GM10266 (cell line): ENCODE measurements at regions not wholly inside any gene's neighbourhood (a gene's known extent, or its start where the extent isn't known, plus 50 kb on each side); places are given as distances from the start of the nearest gene placed in this dataset.

ENCODE experiments used
- DNase-seq: peaks from one replicate; pipeline ENCODE4 v3.0.0; 2012; ENCODE audit errors: extremely low spot score
- CTCF ChIP-seq: IDR thresholded peaks from 2 replicates; pipeline ENCODE4 v1.5.1; 2012; ENCODE audit warnings: mild to moderate bottlenecking, low read depth; ENCODE audit not compliant: control insufficient read depth, insufficient read depth; ENCODE audit errors: missing control alignments

- TF ChIP-seq CTCF = no peak
- DNase-seq = no peak
These were observed 62.4 kb upstream of the ATP8A1 start for GRCh38 chr4:42719257-42719656.

DNA sequence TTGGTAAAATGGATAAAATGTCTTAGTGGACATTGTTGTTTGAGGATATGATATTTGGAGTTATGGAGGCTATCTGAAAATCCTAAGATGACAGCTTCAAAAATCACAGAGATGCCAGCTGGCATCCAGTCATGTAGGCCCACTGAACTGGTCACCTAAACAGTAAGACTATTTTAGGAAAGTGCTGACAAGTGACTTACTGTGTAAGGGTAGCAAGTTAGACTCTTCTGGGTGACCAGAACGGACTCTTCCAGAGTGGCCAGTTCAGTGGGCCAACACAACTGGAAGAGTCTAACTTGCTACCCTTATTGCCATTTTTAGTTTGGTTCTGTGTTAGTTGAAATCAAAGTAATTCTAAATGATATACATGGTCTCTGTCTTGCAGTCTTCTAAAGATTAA is 61.4 kb upstream of the ATP8A1 start:
- no peak for DNase-seq
- TF ChIP-seq CTCF = no peak

- no peak for DNase-seq
- TF ChIP-seq CTCF = no peak
These were observed 60.1 kb upstream of the ATP8A1 start for GRCh38 chr4:42716996-42717395.

DNA sequence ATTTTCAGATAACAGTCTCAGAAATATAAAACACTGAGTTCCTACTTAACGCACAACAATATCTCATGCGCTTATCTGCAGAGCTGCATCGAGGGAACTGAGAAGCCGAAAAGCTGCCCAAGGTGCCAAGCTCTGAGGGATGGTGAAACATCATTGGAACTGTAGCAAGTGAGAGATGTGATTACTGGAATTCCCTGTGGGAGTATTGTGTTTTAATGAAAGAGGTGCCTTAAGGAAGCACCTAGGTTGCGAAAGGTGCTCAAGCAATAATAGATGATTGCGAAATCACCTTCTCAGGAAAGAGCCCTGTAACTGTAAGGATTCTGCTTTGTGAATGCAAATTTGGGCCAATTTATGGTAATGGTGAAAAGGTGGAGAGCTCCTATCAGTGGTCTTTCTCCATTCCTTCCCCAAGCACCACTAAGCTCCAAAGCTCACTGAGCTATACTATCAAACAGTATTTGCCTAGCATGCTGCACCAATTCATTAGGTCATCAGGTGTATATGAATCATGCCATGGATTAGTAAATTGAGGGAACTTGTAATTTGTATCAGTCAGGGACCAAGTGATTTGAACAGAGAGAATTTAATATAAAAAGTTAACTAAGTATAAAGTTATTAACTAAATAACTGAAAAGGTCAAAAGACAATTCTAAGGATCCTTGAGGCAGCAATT is 59.0 kb upstream of the ATP8A1 start:
- TF ChIP-seq CTCF = no peak

GRCh38 chr4:42713391-42713790 is 56.5 kb upstream of the ATP8A1 start:
- DNase-seq = no peak
- no peak for TF ChIP-seq CTCF

More for the DNA sequence above, 59.0 kb upstream of the ATP8A1 start:
- DNase-seq = no peak

- DNase-seq = no peak
- TF ChIP-seq CTCF = no peak
These were observed 55.9 kb upstream of the ATP8A1 start for GRCh38 chr4:42712854-42713253.

DNA sequence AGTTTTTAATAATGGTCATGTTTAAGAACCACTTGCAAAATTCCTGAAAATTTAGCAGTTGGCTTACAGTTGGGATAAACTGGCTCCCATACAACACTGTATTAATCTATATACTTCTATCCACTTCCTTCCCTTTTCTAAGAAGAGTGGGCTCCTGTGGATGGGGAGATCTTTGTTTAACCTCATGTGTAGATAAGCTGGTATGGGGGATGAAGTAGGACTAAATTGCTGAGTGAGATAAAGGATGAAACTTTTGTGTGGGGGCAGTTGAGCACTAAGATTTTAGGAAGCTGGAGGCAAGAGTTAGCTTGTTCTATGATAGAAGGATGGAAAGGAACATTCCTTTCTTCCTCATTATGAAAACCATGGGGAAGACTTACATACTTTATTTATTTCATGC is 54.6 kb upstream of the ATP8A1 start:
- TF ChIP-seq CTCF = no peak
- no peak for DNase-seq
